K562 (cell line): ENCODE measurements at regions not wholly inside any gene's neighbourhood (a gene's known extent, or its start where the extent isn't known, plus 50 kb on each side); places are given as distances from the start of the nearest gene placed in this dataset.

Experiments used
- CREB3L1 ChIP-seq: fragments of 450-650 bp; IDR thresholded peaks from 2 replicates; pipeline ENCODE4 v1.6.1; 2014; ENCODE audit warnings: low read depth, mild to moderate bottlenecking, moderate library complexity, borderline replicate concordance
- E2F6 ChIP-seq, 2 experiments: IDR thresholded peaks; 2 replicates each; pipeline ENCODE4 v1.6.1; 2011; ENCODE audit warnings: borderline replicate concordance in 1 of 2, control low read depth in 1 of 2, low read depth in 1 of 2, low read length in 1 of 2, mild to moderate bottlenecking in 1 of 2, mixed read lengths in 1 of 2, moderate library complexity in 1 of 2; ENCODE audit not compliant: insufficient read depth in 1 of 2, insufficient read length in 1 of 2, poor library complexity in 1 of 2, severe bottlenecking in 1 of 2; ENCODE audit errors: extremely low read depth in 1 of 2
- HLTF ChIP-seq: fragments of 450-650 bp; IDR thresholded peaks from 2 replicates; pipeline ENCODE4 v1.6.1; 2016
- SP2 ChIP-seq: IDR thresholded peaks from 2 replicates; pipeline ENCODE4 v1.6.1; 2011; ENCODE audit warnings: mild to moderate bottlenecking, low read depth, low read length, moderate library complexity; ENCODE audit not compliant: poor library complexity, severe bottlenecking; ENCODE audit errors: extremely low read depth
- TAF7 ChIP-seq: fragments of 450-650 bp; IDR thresholded peaks from 2 replicates; pipeline ENCODE4 v1.6.1; 2016; ENCODE audit warnings: missing genetic modification characterization, missing compliant biosample characterization
- TAL1 ChIP-seq: fragments of 450-650 bp; IDR thresholded peaks from 2 replicates; pipeline ENCODE4 v1.6.1; 2016; ENCODE audit warnings: mild to moderate bottlenecking
- ZNF280B ChIP-seq: fragments of 250-450 bp; sonication (Bioruptor Pico); IDR thresholded peaks from 2 replicates; pipeline ENCODE4 v1.5.1; 2021; ENCODE audit warnings: mild to moderate bottlenecking
- ZNF511 ChIP-seq: sonication (generic); formaldehyde crosslinking; IDR thresholded peaks from 2 replicates; pipeline ENCODE4 v1.8.0; 2022; ENCODE audit warnings: mild to moderate bottlenecking, missing genetic modification reagents

GRCh38 chr5:53178830-53179229 lies 69.3 kb upstream of the MOCS2 start (continued):
- TF ChIP-seq E2F6 (IDR thresholded peaks at IDR 0.05; ENCODE audit: borderline replicate concordance in 1 of 2, extremely low read depth in 1 of 2, insufficient read depth in 1 of 2, insufficient read length in 1 of 2, low read depth in 1 of 2, low read length in 1 of 2, poor library complexity in 1 of 2, severe bottlenecking in 1 of 2), result no peak
- TF ChIP-seq ZNF280B (CRISPR knock-in tag), result no peak
- TF ChIP-seq CREB3L1, result no peak
- TF ChIP-seq TAF7 (tag), result no peak
- TF ChIP-seq TAL1, result no peak
- TF ChIP-seq SP2, result no peak
- no peak for TF ChIP-seq ZNF511 (CRISPR knock-in tag)
- no peak for TF ChIP-seq HLTF
